ENCODE measurements at regions not wholly inside any gene's neighbourhood (a gene's known extent, or its start where the extent isn't known, plus 50 kb on each side); places are given as distances from the start of the nearest gene placed in this dataset.

GRCh38 chr2:204437815-204438756, 107.2 kb upstream of the PARD3B start:
- Mint-ChIP-seq H3K4me1 (ENCODE audit: low read depth, unreplicated experiment) (peaks cover 6% of the 10 kb centered on the region), H3K9me3 (ENCODE audit: unreplicated experiment) (peaks cover 2% of the 10 kb centered on the region), H3K27me3 (ENCODE audit: unreplicated experiment) (no peaks in the 10 kb centered on the region), H3K27ac (ENCODE audit: unreplicated experiment) (no peak overlapping the region), H3K4me3 (ENCODE audit: unreplicated experiment) (no peak overlapping the region), H3K36me3 (ENCODE audit: unreplicated experiment) (peaks cover 4% of the 10 kb centered on the region)
- no peak for DNase-seq
- TF ChIP-seq CTCF (IDR thresholded peaks at IDR 0.05; ENCODE audit: partially characterized antibody, unreplicated experiment), result no peak

- H3K4me1 Mint-ChIP-seq (ENCODE audit: low read depth, unreplicated experiment), result peaks cover 6% of the 10 kb centered on the region
- H3K27me3 Mint-ChIP-seq (ENCODE audit: unreplicated experiment), result peaks cover 3% of the 10 kb centered on the region
- peaks cover 7% of the 10 kb centered on the region for H3K9me3 Mint-ChIP-seq (ENCODE audit: unreplicated experiment)
- TF ChIP-seq CTCF (IDR thresholded peaks at IDR 0.05; ENCODE audit: partially characterized antibody, unreplicated experiment), result no peak
- DNase-seq, result no peak
- peaks cover 15% of the 10 kb centered on the region for H3K36me3 Mint-ChIP-seq (ENCODE audit: unreplicated experiment)
- no peak overlapping the region for H3K4me3 Mint-ChIP-seq (ENCODE audit: unreplicated experiment)
- H3K27ac Mint-ChIP-seq (ENCODE audit: unreplicated experiment), result no peak overlapping the region
Observed at GRCh38 chr2:204441316-204441715, 104.0 kb upstream of the PARD3B start.

GRCh38 chr2:204445149-204445548, 100.1 kb upstream of the PARD3B start:
- Mint-ChIP-seq H3K36me3 (ENCODE audit: unreplicated experiment) (peaks cover 14% of the 10 kb centered on the region), H3K27ac (ENCODE audit: unreplicated experiment) (no peak overlapping the region), H3K9me3 (ENCODE audit: unreplicated experiment) (peaks cover 7% of the 10 kb centered on the region), H3K27me3 (ENCODE audit: unreplicated experiment) (peaks cover 3% of the 10 kb centered on the region), H3K4me3 (ENCODE audit: unreplicated experiment) (no peak overlapping the region), H3K4me1 (ENCODE audit: low read depth, unreplicated experiment) (peaks cover 10% of the 10 kb centered on the region)
- DNase-seq, result no peak
- no peak for TF ChIP-seq CTCF (IDR thresholded peaks at IDR 0.05; ENCODE audit: partially characterized antibody, unreplicated experiment)

DNA sequence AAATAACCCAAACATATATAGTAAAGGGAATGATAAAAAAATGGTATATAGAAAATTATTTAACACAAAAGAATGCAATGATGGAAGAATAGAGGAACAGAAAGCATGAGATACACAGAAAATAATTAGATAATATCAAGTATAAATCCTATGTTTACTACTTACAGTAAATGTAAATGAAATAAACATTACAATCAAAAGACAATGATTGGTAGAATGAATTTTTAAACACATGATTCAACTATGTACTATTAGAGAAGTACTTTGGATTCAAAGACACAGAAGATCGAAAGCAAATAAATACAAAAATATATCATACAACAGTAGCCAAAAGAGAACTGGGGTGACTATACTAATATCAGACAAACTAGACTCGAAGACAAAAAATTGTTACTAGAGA, 97.6 kb upstream of the PARD3B start:
- no peak for TF ChIP-seq CTCF (IDR thresholded peaks at IDR 0.05; ENCODE audit: partially characterized antibody, unreplicated experiment)
- peaks cover 29% of the 10 kb centered on the region for H3K4me1 Mint-ChIP-seq (ENCODE audit: low read depth, unreplicated experiment)
- peaks cover 14% of the 10 kb centered on the region for H3K36me3 Mint-ChIP-seq (ENCODE audit: unreplicated experiment)
- H3K27me3 Mint-ChIP-seq (ENCODE audit: unreplicated experiment), result peaks cover 3% of the 10 kb centered on the region
- DNase-seq, result no peak
- no peak overlapping the region for H3K27ac Mint-ChIP-seq (ENCODE audit: unreplicated experiment)
- H3K9me3 Mint-ChIP-seq (ENCODE audit: unreplicated experiment), result peaks cover 5% of the 10 kb centered on the region
- no peak overlapping the region for H3K4me3 Mint-ChIP-seq (ENCODE audit: unreplicated experiment)

GRCh38 chr2:204449977-204450376, 95.3 kb upstream of the PARD3B start:
- peaks cover 11% of the 10 kb centered on the region for H3K36me3 Mint-ChIP-seq (ENCODE audit: unreplicated experiment)
- H3K4me1 Mint-ChIP-seq (ENCODE audit: low read depth, unreplicated experiment), result peaks cover 42% of the 10 kb centered on the region
- peaks cover 2% of the 10 kb centered on the region for H3K27me3 Mint-ChIP-seq (ENCODE audit: unreplicated experiment)
- H3K9me3 Mint-ChIP-seq (ENCODE audit: unreplicated experiment), result peaks cover under 1% of the 10 kb centered on the region
- no peak overlapping the region for H3K4me3 Mint-ChIP-seq (ENCODE audit: unreplicated experiment)
- no peak for DNase-seq
- no peak for TF ChIP-seq CTCF (IDR thresholded peaks at IDR 0.05; ENCODE audit: partially characterized antibody, unreplicated experiment)
- no peak overlapping the region for H3K27ac Mint-ChIP-seq (ENCODE audit: unreplicated experiment)
